Lower leg skin (tissue), 4 donors: ENCODE measurements at regions not wholly inside any gene's neighbourhood (a gene's known extent, or its start where the extent isn't known, plus 50 kb on each side); places are given as distances from the start of the nearest gene placed in this dataset.

Source experiments
- DNase-seq, 2 donors: peaks; one replicate each; pipeline ENCODE4 v3.0.0-alpha.2; 2019; ENCODE audit warnings: low spot score in 2 of 2
- H3K4me3 ChIP-seq: fragments of 200-600 bp; sonication (generic); 2 replicates; pipeline ENCODE4 v1.5.1; 2017; ENCODE audit warnings: mild to moderate bottlenecking, low read depth; ENCODE audit not compliant: poor library complexity, severe bottlenecking
- POLR2A ChIP-seq, 2 donors: fragments of 450-650 bp; IDR thresholded peaks; one replicate each; pipeline ENCODE4 v1.6.1; 2016 to 2017; ENCODE audit warnings: antibody characterized with exemption in 2 of 2, mild to moderate bottlenecking in 1 of 2, moderate library complexity in 1 of 2
- WGBS, 2 donors: methylation state at CpG; one replicate each; pipeline ENCODE4 v1.1.5; 2018; 5-methylcytosine and 5-hydroxymethylcytosine counted together
- intact Hi-C: fragments of 100-400 bp; cut with DNase I; formaldehyde crosslinking; loops from one replicate; pipeline ENCODE4 v1.15.0; 2023; ENCODE audit warnings: low total_unique reads
- TF ChIP-seq, protein P1 (sequence below), 3 donors: fragments of 450-650 bp; IDR thresholded peaks; one replicate each; pipeline ENCODE4 v1.5.1; 2016; ENCODE audit warnings: antibody characterized with exemption in 3 of 3, mild to moderate bottlenecking in 3 of 3, moderate library complexity in 2 of 3

DNA sequence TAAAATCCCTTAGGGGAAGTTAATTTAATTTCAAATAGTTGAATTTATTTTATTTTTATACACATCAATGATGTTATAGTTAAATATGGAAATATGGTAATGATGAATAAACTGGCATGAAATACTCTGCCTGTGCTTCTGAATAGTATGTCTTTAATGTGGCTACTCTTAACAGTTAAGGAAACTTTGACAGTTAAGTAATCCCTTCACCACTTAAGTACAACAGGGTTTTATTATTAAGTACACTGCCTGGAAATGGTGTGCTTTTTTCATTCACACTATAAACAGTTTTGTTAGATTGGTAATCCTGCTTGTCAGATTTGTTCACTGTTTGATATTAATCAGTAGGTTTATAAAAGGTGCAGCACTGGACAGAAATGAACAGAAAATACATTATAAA, 412.0 kb upstream of the ZEB2 start:
- TF ChIP-seq, protein P1, sequence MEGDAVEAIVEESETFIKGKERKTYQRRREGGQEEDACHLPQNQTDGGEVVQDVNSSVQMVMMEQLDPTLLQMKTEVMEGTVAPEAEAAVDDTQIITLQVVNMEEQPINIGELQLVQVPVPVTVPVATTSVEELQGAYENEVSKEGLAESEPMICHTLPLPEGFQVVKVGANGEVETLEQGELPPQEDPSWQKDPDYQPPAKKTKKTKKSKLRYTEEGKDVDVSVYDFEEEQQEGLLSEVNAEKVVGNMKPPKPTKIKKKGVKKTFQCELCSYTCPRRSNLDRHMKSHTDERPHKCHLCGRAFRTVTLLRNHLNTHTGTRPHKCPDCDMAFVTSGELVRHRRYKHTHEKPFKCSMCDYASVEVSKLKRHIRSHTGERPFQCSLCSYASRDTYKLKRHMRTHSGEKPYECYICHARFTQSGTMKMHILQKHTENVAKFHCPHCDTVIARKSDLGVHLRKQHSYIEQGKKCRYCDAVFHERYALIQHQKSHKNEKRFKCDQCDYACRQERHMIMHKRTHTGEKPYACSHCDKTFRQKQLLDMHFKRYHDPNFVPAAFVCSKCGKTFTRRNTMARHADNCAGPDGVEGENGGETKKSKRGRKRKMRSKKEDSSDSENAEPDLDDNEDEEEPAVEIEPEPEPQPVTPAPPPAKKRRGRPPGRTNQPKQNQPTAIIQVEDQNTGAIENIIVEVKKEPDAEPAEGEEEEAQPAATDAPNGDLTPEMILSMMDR (IDR thresholded peaks at IDR 0.05): no peak
- no peak for TF ChIP-seq POLR2A (IDR thresholded peaks at IDR 0.05)

DNA sequence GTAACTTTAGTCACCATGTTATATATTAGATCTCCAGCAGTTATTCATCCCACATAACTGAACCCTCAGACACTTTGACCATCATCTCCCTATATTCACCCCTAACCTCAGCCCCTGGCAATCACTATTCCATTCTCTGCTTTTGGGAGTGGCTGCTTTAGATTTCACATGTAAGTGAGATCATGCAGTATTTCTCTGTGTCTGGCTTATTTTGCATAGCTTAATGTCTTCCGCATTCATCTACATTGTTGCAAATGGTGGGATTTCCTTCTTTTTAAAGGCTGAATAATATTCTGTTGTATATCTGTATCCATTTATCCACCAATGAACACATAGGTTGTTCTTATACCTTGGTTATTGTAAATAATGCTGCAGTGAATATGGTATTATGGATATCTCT, 411.6 kb upstream of the ZEB2 start:
- H3K4me3 ChIP-seq: no peak overlapping the region
- TF ChIP-seq, protein P1 (IDR thresholded peaks at IDR 0.05): no peak
- no peak for TF ChIP-seq POLR2A (IDR thresholded peaks at IDR 0.05)
- intact Hi-C loops: no loop called here
- DNase-seq: no peak
- WGBS, 2 donors: 98 to 100% methylated on average over 1 of the region's 1 CpG

More for the DNA sequence above, 412.0 kb upstream of the ZEB2 start:
- no peak for DNase-seq
- intact Hi-C loops: no loop called here
- H3K4me3 ChIP-seq: no peak overlapping the region

DNA sequence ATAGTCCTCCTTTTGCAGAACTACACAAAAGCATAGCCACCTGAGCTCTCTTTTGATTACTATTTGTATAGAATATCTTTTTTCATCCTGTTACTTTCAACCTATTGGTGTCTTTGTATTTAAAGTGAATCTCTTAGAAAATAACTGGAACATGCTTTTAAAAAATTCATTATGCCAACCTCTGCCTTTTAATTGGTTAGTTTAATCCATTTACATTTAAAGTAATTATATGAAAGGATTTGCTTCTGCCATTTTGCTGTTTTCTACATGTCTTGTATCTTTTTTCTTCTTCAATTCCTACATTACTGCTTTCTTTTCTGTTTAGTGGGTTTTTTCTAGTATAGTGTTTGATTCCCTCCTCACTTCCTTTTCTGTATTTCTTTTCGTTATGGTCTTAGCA, 407.5 kb upstream of the ZEB2 start:
- no peak for DNase-seq
- intact Hi-C loops: no loop called here

DNA sequence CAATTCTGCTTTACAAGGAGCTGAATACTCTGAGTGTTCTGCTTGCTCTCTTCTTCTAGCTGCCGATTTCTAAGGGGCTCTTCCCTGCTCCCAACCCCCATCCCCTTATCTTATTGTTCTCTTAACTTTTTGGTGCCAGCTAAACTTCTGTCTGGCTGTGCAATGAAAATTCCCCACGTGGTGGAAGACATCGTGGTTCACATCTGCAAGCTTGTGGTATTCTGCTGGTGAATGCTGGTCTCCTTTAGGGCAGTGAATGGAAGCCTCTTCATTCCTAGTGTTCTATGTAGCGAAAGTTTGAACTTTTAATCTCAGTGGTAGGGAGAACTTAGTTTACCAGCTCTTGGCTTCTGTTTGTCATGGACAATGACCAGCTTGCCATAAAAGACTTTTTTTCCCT, 406.0 kb upstream of the ZEB2 start:
- no peak for DNase-seq
- H3K4me3 ChIP-seq: no peak overlapping the region
- TF ChIP-seq, protein P1 (IDR thresholded peaks at IDR 0.05): no peak
- no peak for TF ChIP-seq POLR2A (IDR thresholded peaks at IDR 0.05)
- WGBS, 2 donors: 78 to 83% methylated on average over 4 of the region's 4 CpGs
- intact Hi-C loops: no loop called here

More for the DNA sequence above, 407.5 kb upstream of the ZEB2 start:
- TF ChIP-seq, protein P1 (IDR thresholded peaks at IDR 0.05): no peak
- TF ChIP-seq POLR2A (IDR thresholded peaks at IDR 0.05): no peak
- 94% methylated on average over 1 of the region's 1 CpG for WGBS, 2 donors
- no peak overlapping the region for H3K4me3 ChIP-seq

DNA sequence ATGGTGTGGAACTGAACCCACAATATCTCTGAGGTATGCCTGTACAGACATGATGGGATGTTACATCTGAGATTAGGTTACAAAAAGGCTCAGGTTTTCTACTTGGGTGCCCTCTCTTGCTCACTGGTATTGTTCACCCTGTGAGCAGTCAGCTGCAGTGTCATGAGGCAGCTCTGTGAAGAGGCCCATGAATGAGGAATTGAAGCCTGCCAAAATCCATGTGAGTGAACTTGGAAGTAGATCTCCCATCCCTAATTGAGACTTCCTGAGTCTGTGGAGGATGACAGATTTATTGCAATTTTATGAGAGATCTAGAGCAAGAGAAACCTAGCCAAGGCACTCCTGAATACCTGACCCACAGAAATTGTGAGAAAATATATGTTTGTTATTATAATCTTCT, 404.9 kb upstream of the ZEB2 start:
- intact Hi-C loops: no loop called here
- TF ChIP-seq POLR2A (IDR thresholded peaks at IDR 0.05): no peak
- TF ChIP-seq, protein P1 (IDR thresholded peaks at IDR 0.05): no peak
- DNase-seq: no peak

GRCh38 chr2:144922519-144922918, 402.6 kb upstream of the ZEB2 start:
- no peak for TF ChIP-seq POLR2A (IDR thresholded peaks at IDR 0.05)
- TF ChIP-seq, protein P1 (IDR thresholded peaks at IDR 0.05): no peak
- H3K4me3 ChIP-seq: no peak overlapping the region
- intact Hi-C loops: no loop called here
- no peak for DNase-seq
- 62 to 73% methylated on average over 2 of the region's 2 CpGs for WGBS, 2 donors

More for the DNA sequence above, 404.9 kb upstream of the ZEB2 start:
- no peak overlapping the region for H3K4me3 ChIP-seq
